Hepatocyte (in vitro differentiated cells): ENCODE measurements at regions not wholly inside any gene's neighbourhood (a gene's known extent, or its start where the extent isn't known, plus 50 kb on each side); places are given as distances from the start of the nearest gene placed in this dataset.

Source experiments
- EZH2 ChIP-seq: fragments of 200-600 bp; sonication (generic); IDR thresholded peaks from 2 replicates; pipeline ENCODE4 v1.6.1; 2016; ENCODE audit warnings: antibody characterized with exemption, mild to moderate bottlenecking, borderline replicate concordance
- EZH2phosphoT487 ChIP-seq: fragments of 200-600 bp; sonication (generic); IDR thresholded peaks from one replicate; pipeline ENCODE4 v1.6.1; 2018; ENCODE audit warnings: antibody characterized with exemption, mild to moderate bottlenecking, low read depth, moderate library complexity; ENCODE audit not compliant: unreplicated experiment, severe bottlenecking
- TF ChIP-seq, protein P1 (sequence below): fragments of 200-600 bp; sonication (generic); IDR thresholded peaks from 2 replicates; pipeline ENCODE4 v1.5.1; 2016; ENCODE audit warnings: antibody characterized with exemption, mild to moderate bottlenecking; ENCODE audit not compliant: poor library complexity

DNA sequence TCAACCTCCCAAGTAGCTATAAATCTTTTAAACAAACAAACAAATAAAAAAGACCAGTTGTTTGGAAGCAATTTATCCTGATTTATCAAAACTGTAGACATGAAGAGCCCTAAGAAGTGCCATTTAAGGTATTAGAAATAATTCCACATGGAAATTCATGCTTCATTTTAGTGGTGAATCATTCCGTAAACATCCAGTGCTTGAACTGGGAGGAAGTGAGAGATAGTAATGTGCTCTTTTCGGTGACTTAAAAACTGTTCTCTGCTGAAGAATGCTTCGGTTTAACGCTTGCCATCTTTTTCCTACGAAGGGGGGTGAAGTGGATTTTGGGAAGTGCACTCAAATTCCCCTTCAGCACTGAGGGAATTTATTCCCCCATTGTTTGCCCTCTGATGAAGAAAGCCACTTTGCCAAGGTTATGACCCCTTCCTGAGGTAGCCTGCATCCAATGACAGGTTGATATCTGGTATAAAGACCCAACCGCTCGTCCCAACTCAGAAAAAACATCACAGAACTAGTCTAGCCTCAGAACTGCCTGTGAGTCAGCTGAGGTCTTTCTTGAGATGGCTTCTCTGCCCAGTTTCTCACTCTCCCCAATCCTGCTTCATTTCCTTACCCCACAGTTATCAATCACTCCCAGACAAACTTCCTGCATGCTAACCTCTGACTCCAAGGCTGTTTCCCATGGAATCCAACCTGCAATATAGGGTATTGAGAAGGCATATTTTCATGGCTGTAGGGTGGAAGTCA lies 244.1 kb downstream of the AEBP2 start:
- no peak for TF ChIP-seq EZH2
- TF ChIP-seq, protein P1, sequence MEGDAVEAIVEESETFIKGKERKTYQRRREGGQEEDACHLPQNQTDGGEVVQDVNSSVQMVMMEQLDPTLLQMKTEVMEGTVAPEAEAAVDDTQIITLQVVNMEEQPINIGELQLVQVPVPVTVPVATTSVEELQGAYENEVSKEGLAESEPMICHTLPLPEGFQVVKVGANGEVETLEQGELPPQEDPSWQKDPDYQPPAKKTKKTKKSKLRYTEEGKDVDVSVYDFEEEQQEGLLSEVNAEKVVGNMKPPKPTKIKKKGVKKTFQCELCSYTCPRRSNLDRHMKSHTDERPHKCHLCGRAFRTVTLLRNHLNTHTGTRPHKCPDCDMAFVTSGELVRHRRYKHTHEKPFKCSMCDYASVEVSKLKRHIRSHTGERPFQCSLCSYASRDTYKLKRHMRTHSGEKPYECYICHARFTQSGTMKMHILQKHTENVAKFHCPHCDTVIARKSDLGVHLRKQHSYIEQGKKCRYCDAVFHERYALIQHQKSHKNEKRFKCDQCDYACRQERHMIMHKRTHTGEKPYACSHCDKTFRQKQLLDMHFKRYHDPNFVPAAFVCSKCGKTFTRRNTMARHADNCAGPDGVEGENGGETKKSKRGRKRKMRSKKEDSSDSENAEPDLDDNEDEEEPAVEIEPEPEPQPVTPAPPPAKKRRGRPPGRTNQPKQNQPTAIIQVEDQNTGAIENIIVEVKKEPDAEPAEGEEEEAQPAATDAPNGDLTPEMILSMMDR, result no peak
- TF ChIP-seq EZH2phosphoT487, result no peak
